CD14-positive monocyte (primary cell): ENCODE measurements at regions not wholly inside any gene's neighbourhood (a gene's known extent, or its start where the extent isn't known, plus 50 kb on each side); places are given as distances from the start of the nearest gene placed in this dataset.
"Not testable (repeated sequence)": the region's sequence is repeated elsewhere in the genome, so short reads cannot be mapped to it uniquely, and the experiment has no call there.

Experiments
- DNase-seq, 3 donors: peaks; one replicate each; pipeline ENCODE4 v3.0.0-alpha.2; 2011 to 2022
- H2AFZ ChIP-seq: 2 replicates; pipeline ENCODE4 v1.6.0; 2012; ENCODE audit warnings: mild to moderate bottlenecking, low read depth, low read length, inconsistent platforms; ENCODE audit not compliant: insufficient read depth, poor library complexity, severe bottlenecking
- H3K27ac ChIP-seq, 2 donors: 1 replicate in 1 of 2; 2 replicates in 1 of 2; pipeline ENCODE4 v1.5.1; 2012 to 2013; ENCODE audit warnings: low read length in 2 of 2, control low read depth in 1 of 2, inconsistent platforms in 1 of 2, low read depth in 1 of 2, mild to moderate bottlenecking in 1 of 2
- H3K27me3 ChIP-seq, 2 donors: one replicate each; pipeline versions ENCODE4 v1.6.0 to v1.6.1; 2011 to 2013; ENCODE audit warnings: low read length in 2 of 2; ENCODE audit not compliant: control insufficient read depth in 2 of 2, insufficient read depth in 2 of 2
- H3K36me3 ChIP-seq, 2 donors: replicated peaks in 1 of 2; 1 replicate in 1 of 2; 2 replicates in 1 of 2; pipeline versions ENCODE4 v1.5.1 to v1.6.1; 2012 to 2013; ENCODE audit warnings: low read length in 2 of 2, control low read depth in 1 of 2, inconsistent platforms in 1 of 2, mild to moderate bottlenecking in 1 of 2; ENCODE audit not compliant: insufficient read depth in 2 of 2, control insufficient read depth in 1 of 2
- H3K4me1 ChIP-seq, 2 donors: 1 replicate in 1 of 2; 2 replicates in 1 of 2; pipeline versions ENCODE4 v1.5.1 to v1.6.1; 2012 to 2013; ENCODE audit warnings: low read length in 2 of 2, control low read depth in 1 of 2, inconsistent platforms in 1 of 2, mild to moderate bottlenecking in 1 of 2, moderate library complexity in 1 of 2; ENCODE audit not compliant: insufficient read depth in 2 of 2, control insufficient read depth in 1 of 2
- H3K4me2 ChIP-seq: replicated peaks from 2 replicates; pipeline ENCODE3; 2012; ENCODE audit warnings: low read length, moderate library complexity, mild to moderate bottlenecking; ENCODE audit not compliant: poor library complexity, severe bottlenecking; ENCODE audit errors: extremely low read depth
- H3K4me3 ChIP-seq, 3 experiments: fragments of 200-600 bp in 1 of 3; sonication (generic) in 1 of 3; replicated peaks in 1 of 3; 1 replicate in 2 of 3; 2 replicates in 1 of 3; pipeline ENCODE4 v1.5.1; 2011 to 2013; ENCODE audit warnings: low read length in 3 of 3, mild to moderate bottlenecking in 3 of 3, control low read depth in 2 of 3, low read depth in 2 of 3, inconsistent platforms in 1 of 3, moderate library complexity in 1 of 3
- H3K79me2 ChIP-seq: 2 replicates; pipeline ENCODE4 v1.6.0; 2012; ENCODE audit warnings: mild to moderate bottlenecking, control low read depth, inconsistent platforms, low read length, moderate library complexity; ENCODE audit not compliant: insufficient read depth
- H3K9ac ChIP-seq: 2 replicates; pipeline ENCODE4 v1.6.0; 2017; ENCODE audit warnings: low read length, mild to moderate bottlenecking; ENCODE audit not compliant: insufficient read depth, poor library complexity, severe bottlenecking
- H3K9me3 ChIP-seq, 2 donors: replicated peaks in 1 of 2; 1 replicate in 1 of 2; 2 replicates in 1 of 2; pipeline versions ENCODE4 v1.5.1 to v1.6.1; 2012 to 2013; ENCODE audit warnings: low read length in 2 of 2, control low read depth in 1 of 2; ENCODE audit not compliant: control insufficient read depth in 1 of 2, insufficient read depth in 1 of 2
- H4K20me1 ChIP-seq: 2 replicates; pipeline ENCODE4 v1.6.0; 2012; ENCODE audit warnings: mild to moderate bottlenecking, low read length, control low read depth, moderate library complexity; ENCODE audit not compliant: insufficient read depth
- H3K27ac Mint-ChIP-seq, 7 donors: one replicate each; pipeline ENCODE4 v1.8.0; 2020; ENCODE audit warnings: mild to moderate bottlenecking in 7 of 7, mixed read lengths in 7 of 7, moderate library complexity in 6 of 7, inconsistent platforms in 2 of 7
- H3K27me3 Mint-ChIP-seq, 3 donors: one replicate each; pipeline ENCODE4 v1.8.0; 2021 to 2022; ENCODE audit warnings: low read depth in 3 of 3, mild to moderate bottlenecking in 3 of 3, mixed read lengths in 3 of 3, moderate library complexity in 3 of 3, inconsistent platforms in 1 of 3
- H3K36me3 Mint-ChIP-seq, 2 donors: one replicate each; pipeline ENCODE4 v1.8.0; 2020; ENCODE audit warnings: mixed read lengths in 2 of 2, inconsistent platforms in 1 of 2, mild to moderate bottlenecking in 1 of 2
- H3K4me1 Mint-ChIP-seq: one replicate; pipeline ENCODE4 v1.8.0; 2020; ENCODE audit warnings: mild to moderate bottlenecking, mixed read lengths
- H3K4me3 Mint-ChIP-seq, 2 donors: one replicate each; pipeline ENCODE4 v1.8.0; 2020; ENCODE audit warnings: mild to moderate bottlenecking in 2 of 2, mixed read lengths in 2 of 2, moderate library complexity in 1 of 2
- H3K9me3 Mint-ChIP-seq, 7 donors: one replicate each; pipeline ENCODE4 v1.8.0; 2020 to 2022; ENCODE audit warnings: mixed read lengths in 7 of 7, mild to moderate bottlenecking in 6 of 7, moderate library complexity in 6 of 7, inconsistent platforms in 2 of 7
- CTCF ChIP-seq: fragments of 200-600 bp; IDR thresholded peaks from one replicate; pipeline ENCODE4 v1.8.0; 2022; ENCODE audit warnings: antibody characterized with exemption, mild to moderate bottlenecking
- WGBS: methylation state at CpG from one replicate; pipeline ENCODE4 v1.1.5; 2013; ENCODE audit warnings: missing lambda C conversion rate; ENCODE audit not compliant: insufficient coverage; 5-methylcytosine and 5-hydroxymethylcytosine counted together
- intact Hi-C, 2 donors: fragments of 100-400 bp; cut with micrococcal nuclease; formaldehyde crosslinking; loops; one replicate each; pipeline versions ENCODE4 v1.15.0 to v1.15.1; 2023

DNA sequence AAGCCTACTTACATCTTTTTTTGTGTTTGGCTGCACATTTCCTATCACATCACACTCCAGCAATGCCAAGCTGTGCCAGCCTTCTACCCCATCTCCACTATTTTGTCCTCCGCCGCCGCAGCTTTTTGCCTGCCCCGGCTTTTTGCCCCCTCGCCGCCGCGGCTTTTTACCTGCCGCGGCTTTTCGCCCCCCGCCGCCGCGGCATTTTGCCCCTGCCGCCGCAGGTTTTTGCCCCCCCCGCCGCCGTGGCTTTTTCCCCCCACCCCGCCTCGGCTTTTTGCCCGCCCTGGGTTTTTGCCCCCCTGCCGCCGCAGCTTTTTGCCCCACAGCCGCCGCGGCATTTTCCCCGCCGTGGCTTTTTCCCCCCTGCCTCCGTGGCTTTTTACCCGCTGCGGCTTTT, 506.0 kb downstream of the ZNF37A start:
- TF ChIP-seq CTCF, result no peak
- no peak overlapping the region for H3K27ac ChIP-seq
- no peaks in the 10 kb centered on the region for H3K4me1 Mint-ChIP-seq
- H3K9me3 ChIP-seq, result peaks cover 43 to 49% of the 10 kb centered on the region in 2 donors
- H3K9me3 Mint-ChIP-seq, result peaks cover 36 to 54% (median 46%) of the 10 kb centered on the region in 7 donors
- H3K27ac Mint-ChIP-seq, result no peak overlapping the region
- no peak overlapping the region for H2AFZ ChIP-seq
- no peaks in the 10 kb centered on the region for H4K20me1 ChIP-seq
- no peak for DNase-seq
- no peak overlapping the region for H3K4me3 ChIP-seq
- no peaks in the 10 kb centered on the region for H3K36me3 Mint-ChIP-seq
- intact Hi-C loops, result no loop called here
- H3K4me1 ChIP-seq, result no peaks in the 10 kb centered on the region
- H3K4me3 Mint-ChIP-seq, result no peak overlapping the region
- no peaks in the 10 kb centered on the region for H3K27me3 ChIP-seq
- H3K27me3 Mint-ChIP-seq, result peaks cover 0 to 3% (median 0%) of the 10 kb centered on the region in 3 donors
- H3K36me3 ChIP-seq, result no peaks in the 10 kb centered on the region
- WGBS, result 64% methylated on average over 17 of the region's 33 CpGs
- no peak overlapping the region for H3K9ac ChIP-seq
- H3K79me2 ChIP-seq, result no peaks in the 10 kb centered on the region
- H3K4me2 ChIP-seq, result no peak overlapping the region

DNA sequence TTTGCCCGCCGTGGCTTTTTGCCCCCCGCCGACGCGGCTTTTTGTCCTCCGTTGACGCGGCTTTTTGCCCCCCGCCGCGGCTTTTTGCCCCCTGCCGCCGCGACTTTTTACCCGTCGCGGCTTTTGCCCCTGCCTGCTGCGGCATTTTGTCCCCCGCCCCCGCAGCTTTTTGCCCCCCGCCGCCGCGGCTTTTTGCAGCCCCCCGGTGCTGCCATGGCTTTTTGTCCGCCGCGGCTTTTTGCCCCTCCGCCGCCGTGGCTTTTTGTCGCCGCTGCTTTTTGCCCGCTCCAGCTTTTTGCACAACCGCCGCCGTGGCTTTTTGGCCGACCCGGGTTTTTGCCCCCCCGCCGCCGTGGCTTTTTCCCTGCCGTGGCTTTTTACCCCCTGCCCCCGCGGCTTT, 506.6 kb downstream of the ZNF37A start:
- H3K4me1 Mint-ChIP-seq, result no peaks in the 10 kb centered on the region
- peaks cover 39 to 60% (median 51%) of the 10 kb centered on the region in 7 donors for H3K9me3 Mint-ChIP-seq
- Histone ChIP-seq H3K36me3 (no peaks in the 10 kb centered on the region), H3K4me2 (no peak overlapping the region), H3K27ac (no peak overlapping the region), H3K4me1 (no peaks in the 10 kb centered on the region), H3K9me3 (peaks cover 48 to 55% of the 10 kb centered on the region in 2 donors), H3K9ac (no peak overlapping the region), H3K79me2 (no peaks in the 10 kb centered on the region), H2AFZ (no peak overlapping the region), H3K27me3 (no peaks in the 10 kb centered on the region), H3K4me3 (no peak overlapping the region), H4K20me1 (no peaks in the 10 kb centered on the region)
- H3K36me3 Mint-ChIP-seq, result no peaks in the 10 kb centered on the region
- no peak overlapping the region for H3K4me3 Mint-ChIP-seq
- TF ChIP-seq CTCF, result no peak
- DNase-seq, result no peak
- WGBS, result 56% methylated on average over 31 of the region's 46 CpGs
- no peak overlapping the region for H3K27ac Mint-ChIP-seq
- intact Hi-C loops, result no loop called here
- peaks cover 0 to 3% (median 0%) of the 10 kb centered on the region in 3 donors for H3K27me3 Mint-ChIP-seq

DNA sequence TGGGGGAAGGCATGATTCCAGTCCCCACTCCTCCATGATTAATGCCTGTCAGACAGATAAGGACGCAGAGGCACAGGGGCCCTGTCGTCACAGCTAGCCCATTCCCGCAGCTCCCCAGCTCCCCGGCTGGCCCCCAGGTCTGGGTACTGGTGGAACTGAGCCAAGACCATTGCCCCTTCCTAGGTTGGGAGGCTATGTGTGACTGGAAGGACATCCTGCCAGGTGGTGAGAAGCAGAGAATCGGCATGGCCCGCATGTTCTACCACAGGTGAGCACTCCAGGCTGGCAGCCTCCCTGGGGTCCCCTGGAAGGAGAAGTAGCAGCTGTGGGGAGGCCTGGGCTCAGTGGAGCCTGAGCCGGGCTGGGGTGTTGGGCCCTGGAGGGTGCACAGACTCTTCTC, 509.5 kb downstream of the ZNF37A start:
- DNase-seq, H3K36me3 Mint-ChIP-seq, H3K27me3 Mint-ChIP-seq, intact Hi-C loops, H3K27ac ChIP-seq, H3K4me1 Mint-ChIP-seq, H3K27ac Mint-ChIP-seq, H3K79me2 ChIP-seq, H3K9ac ChIP-seq, H3K4me1 ChIP-seq, H3K4me3 Mint-ChIP-seq, H3K4me3 ChIP-seq, H3K4me2 ChIP-seq, H3K36me3 ChIP-seq, H3K27me3 ChIP-seq, H4K20me1 ChIP-seq, H2AFZ ChIP-seq: not testable (repeated sequence)
- 89% methylated on average over 3 of the region's 7 CpGs for WGBS
- peaks cover 59 to 65% of the 10 kb centered on the region in 2 donors for H3K9me3 ChIP-seq
- peaks cover 48 to 77% (median 65%) of the 10 kb centered on the region in 7 donors for H3K9me3 Mint-ChIP-seq
